ENCODE measurements at regions not wholly inside any gene's neighbourhood (a gene's known extent, or its start where the extent isn't known, plus 50 kb on each side); places are given as distances from the start of the nearest gene placed in this dataset.

DNA sequence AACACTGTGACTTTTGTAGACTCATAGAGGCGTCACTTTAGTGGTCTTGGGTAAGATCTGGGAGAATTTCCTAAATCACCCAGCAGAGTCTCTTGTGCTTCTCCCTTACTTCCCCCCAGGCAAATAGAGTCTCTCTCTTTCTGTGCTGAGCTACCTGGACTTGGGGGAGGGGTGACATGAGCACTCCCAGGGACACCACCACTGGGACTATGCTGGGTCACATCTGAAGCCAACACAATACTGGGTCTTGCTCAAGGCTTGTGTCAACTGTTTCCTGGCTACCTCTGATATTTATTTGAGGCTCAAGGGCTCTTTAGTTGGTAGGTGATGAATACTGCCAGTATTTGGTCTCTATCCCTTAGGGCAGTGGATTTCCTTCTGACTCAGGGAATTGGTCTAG is 214.6 kb upstream of the TPK1 start:
- no CpG with 5 or more reads among the region's 1 CpG for WGBS (ENCODE audit: insufficient coverage)
- H3K27me3 Mint-ChIP-seq, result no peaks in the 10 kb centered on the region
- H3K79me2 ChIP-seq (ENCODE audit: control insufficient read depth, insufficient read depth, low read length), result no peaks in the 10 kb centered on the region
- H3K27me3 ChIP-seq (replicated peaks in 1 of 4; ENCODE audit: control extremely low read depth in 1 of 4, control insufficient read depth in 3 of 4, insufficient read depth in 4 of 4, low read length in 3 of 4), result no peaks in the 10 kb centered on the region
- H3K9me3 Mint-ChIP-seq (ENCODE audit: insufficient read depth), result peaks cover 5% of the 10 kb centered on the region
- no peak overlapping the region for H3K4me3 Mint-ChIP-seq
- no peaks in the 10 kb centered on the region for H3K4me1 ChIP-seq (ENCODE audit: control insufficient read depth in 2 of 2, insufficient read depth in 2 of 2, low read length in 2 of 2)
- no peak for DNase-seq
- H3K4me2 ChIP-seq (replicated peaks; ENCODE audit: low read depth, low read length, poor library complexity, severe bottlenecking), result no peak overlapping the region
- ATAC-seq (ENCODE audit: low read depth), result no peak
- CTCF ChIA-PET, result no interaction called here
- no peaks in the 10 kb centered on the region for H3K9me3 ChIP-seq (ENCODE audit: control extremely low read depth in 1 of 3, control insufficient read depth in 2 of 3, insufficient read depth in 1 of 3, low read length in 2 of 3)
- H3K27ac Mint-ChIP-seq, result no peak overlapping the region
- H3K4me1 Mint-ChIP-seq, result no peaks in the 10 kb centered on the region
- no peak overlapping the region for H3K9ac ChIP-seq (ENCODE audit: low read length)
- H4K20me1 ChIP-seq (ENCODE audit: control insufficient read depth, insufficient read depth, low read length, poor library complexity, severe bottlenecking), result no peaks in the 10 kb centered on the region
- H2AFZ ChIP-seq (ENCODE audit: insufficient read depth, low read depth, low read length, poor library complexity, severe bottlenecking), result no peak overlapping the region
- no peak overlapping the region for H3K27ac ChIP-seq (ENCODE audit: low read length in 2 of 2)
- intact Hi-C loops (cut with micrococcal nuclease), result no loop called here
- H3K36me3 ChIP-seq (replicated peaks in 1 of 2; ENCODE audit: control extremely low read depth in 1 of 2, control insufficient read depth in 1 of 2, extremely low read depth in 1 of 2, insufficient read depth in 2 of 2, low read length in 1 of 2), result no peaks in the 10 kb centered on the region
- TF ChIP-seq, protein P1, sequence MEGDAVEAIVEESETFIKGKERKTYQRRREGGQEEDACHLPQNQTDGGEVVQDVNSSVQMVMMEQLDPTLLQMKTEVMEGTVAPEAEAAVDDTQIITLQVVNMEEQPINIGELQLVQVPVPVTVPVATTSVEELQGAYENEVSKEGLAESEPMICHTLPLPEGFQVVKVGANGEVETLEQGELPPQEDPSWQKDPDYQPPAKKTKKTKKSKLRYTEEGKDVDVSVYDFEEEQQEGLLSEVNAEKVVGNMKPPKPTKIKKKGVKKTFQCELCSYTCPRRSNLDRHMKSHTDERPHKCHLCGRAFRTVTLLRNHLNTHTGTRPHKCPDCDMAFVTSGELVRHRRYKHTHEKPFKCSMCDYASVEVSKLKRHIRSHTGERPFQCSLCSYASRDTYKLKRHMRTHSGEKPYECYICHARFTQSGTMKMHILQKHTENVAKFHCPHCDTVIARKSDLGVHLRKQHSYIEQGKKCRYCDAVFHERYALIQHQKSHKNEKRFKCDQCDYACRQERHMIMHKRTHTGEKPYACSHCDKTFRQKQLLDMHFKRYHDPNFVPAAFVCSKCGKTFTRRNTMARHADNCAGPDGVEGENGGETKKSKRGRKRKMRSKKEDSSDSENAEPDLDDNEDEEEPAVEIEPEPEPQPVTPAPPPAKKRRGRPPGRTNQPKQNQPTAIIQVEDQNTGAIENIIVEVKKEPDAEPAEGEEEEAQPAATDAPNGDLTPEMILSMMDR (IDR thresholded peaks at IDR 0.05), result no peak
- TF ChIP-seq EZH2 (IDR thresholded peaks at IDR 0.05; ENCODE audit: borderline replicate concordance, insufficient read depth, low read depth, low read length, poor library complexity, severe bottlenecking), result no peak
- POLR2A ChIA-PET, result no interaction called here
- no peak overlapping the region for H3K4me3 ChIP-seq (ENCODE audit: control extremely low read depth in 1 of 5, extremely low read depth in 1 of 5, insufficient read depth in 1 of 5, low read depth in 2 of 5, low read length in 4 of 5)

DNA sequence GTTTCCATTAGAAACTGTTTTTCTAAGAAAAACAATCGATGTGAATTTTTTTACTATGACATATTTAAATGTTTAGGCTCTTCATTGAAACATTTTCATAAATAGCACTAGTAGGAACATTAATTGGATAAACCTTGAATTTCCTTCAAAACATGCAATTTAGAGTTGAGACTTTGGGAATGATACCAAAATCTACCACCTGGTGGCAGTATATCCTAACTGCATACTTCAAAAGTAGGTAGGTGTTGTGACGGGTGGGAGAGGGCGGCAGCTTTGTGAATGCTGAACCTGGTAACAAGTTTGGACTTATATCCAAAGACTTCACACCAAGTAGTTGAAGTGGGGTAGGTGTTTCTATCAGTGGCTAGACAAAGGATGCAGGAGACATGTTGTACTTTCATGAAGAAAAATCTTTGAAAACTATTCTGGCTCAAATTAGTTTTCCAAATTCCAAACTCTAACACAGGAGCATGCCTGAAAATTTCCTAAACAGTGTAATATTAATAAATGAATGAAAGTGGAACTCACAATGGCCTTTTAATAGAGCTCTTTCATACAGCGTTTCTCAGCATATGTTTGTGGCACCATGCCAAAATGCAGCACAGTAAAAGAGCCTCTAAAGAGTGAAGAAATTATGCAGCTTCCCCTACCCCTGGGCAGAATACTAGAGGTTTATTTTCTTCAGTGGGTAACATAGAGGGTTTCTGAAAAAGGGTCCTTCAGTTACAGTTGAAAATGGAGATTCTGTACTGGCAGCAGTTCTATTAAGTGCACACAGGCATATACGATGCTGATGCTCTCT is 201.0 kb upstream of the TPK1 start:
- Histone ChIP-seq H3K4me2 (replicated peaks; ENCODE audit: low read depth, low read length, poor library complexity, severe bottlenecking) (no peak overlapping the region), H3K9me3 (ENCODE audit: control extremely low read depth in 1 of 3, control insufficient read depth in 2 of 3, insufficient read depth in 1 of 3, low read length in 2 of 3) (no peaks in the 10 kb centered on the region), H3K27ac (ENCODE audit: low read length in 2 of 2) (no peak overlapping the region), H2AFZ (ENCODE audit: insufficient read depth, low read depth, low read length, poor library complexity, severe bottlenecking) (no peak overlapping the region), H3K79me2 (ENCODE audit: control insufficient read depth, insufficient read depth, low read length) (no peaks in the 10 kb centered on the region), H3K4me3 (ENCODE audit: control extremely low read depth in 1 of 5, extremely low read depth in 1 of 5, insufficient read depth in 1 of 5, low read depth in 2 of 5, low read length in 4 of 5) (no peak overlapping the region), H3K9ac (ENCODE audit: low read length) (no peak overlapping the region), H4K20me1 (ENCODE audit: control insufficient read depth, insufficient read depth, low read length, poor library complexity, severe bottlenecking) (no peaks in the 10 kb centered on the region), H3K27me3 (replicated peaks in 1 of 4; ENCODE audit: control extremely low read depth in 1 of 4, control insufficient read depth in 3 of 4, insufficient read depth in 4 of 4, low read length in 3 of 4) (no peaks in the 10 kb centered on the region), H3K36me3 (replicated peaks in 1 of 2; ENCODE audit: control extremely low read depth in 1 of 2, control insufficient read depth in 1 of 2, extremely low read depth in 1 of 2, insufficient read depth in 2 of 2, low read length in 1 of 2) (no peaks in the 10 kb centered on the region), H3K4me1 (ENCODE audit: control insufficient read depth in 2 of 2, insufficient read depth in 2 of 2, low read length in 2 of 2) (no peaks in the 10 kb centered on the region)
- no peak overlapping the region for H3K27ac Mint-ChIP-seq
- ATAC-seq (ENCODE audit: low read depth) (peak; percentile 57), DNase-seq (peak; percentile 56)
- WGBS (ENCODE audit: insufficient coverage), result 100% methylated on average over 1 of the region's 5 CpGs
- H3K27me3 Mint-ChIP-seq, result peaks cover 8% of the 10 kb centered on the region
- ChIA-PET CTCF (interaction anchor here (0.9 to 2.8 kb wide), 11 partner anchors 10 to 1053 kb away, joined by 3 to 18 read pairs (median 4); no protein-coding TSS in a partner anchor), POLR2A (interaction anchor here (0.5 kb wide), 1 partner anchor 185 kb away, joined by 3 read pairs; no protein-coding TSS in a partner anchor)
- H3K9me3 Mint-ChIP-seq (ENCODE audit: insufficient read depth), result peaks cover 6% of the 10 kb centered on the region
- H3K4me3 Mint-ChIP-seq, result no peak overlapping the region
- peaks cover 1% of the 10 kb centered on the region for H3K4me1 Mint-ChIP-seq
- TF ChIP-seq, protein P1 (IDR thresholded peaks at IDR 0.05), result peak; percentile 93
- no peak for TF ChIP-seq EZH2 (IDR thresholded peaks at IDR 0.05; ENCODE audit: borderline replicate concordance, insufficient read depth, low read depth, low read length, poor library complexity, severe bottlenecking)
- intact Hi-C loops (cut with micrococcal nuclease), result loop anchor here (2.0 kb wide), 1 partner anchor 298 kb away; no protein-coding TSS in a partner anchor
